NCI-H345 treated with DMSO at 0.1 percent for 48 hours (cell line): ENCODE measurements at regions not wholly inside any gene's neighbourhood (a gene's known extent, or its start where the extent isn't known, plus 50 kb on each side); places are given as distances from the start of the nearest gene placed in this dataset.
A peak's percentile ranks its signal among the peaks of the same experiment; 100 is the strongest.

Experiments
- DNase-seq: peaks from one replicate; lab custom pipeline; 2025; ENCODE audit not compliant: unreplicated experiment; lab: John Stamatoyannopoulos, UW

- DNase-seq, result no peak
Observed at GRCh38 chr2:42864222-42864621, 71.8 kb upstream of the HAAO start.

- DNase-seq, result no peak
Observed at GRCh38 chr2:42863751-42864150, 71.4 kb upstream of the HAAO start.

- DNase-seq, result no peak
Observed at GRCh38 chr2:42863320-42863719, 70.9 kb upstream of the HAAO start.

GRCh38 chr2:42862669-42863185 lies 70.3 kb upstream of the HAAO start:
- no peak for DNase-seq

- no peak for DNase-seq
Observed at GRCh38 chr2:42861321-42861720, 68.9 kb upstream of the HAAO start.

- DNase-seq, result no peak
Observed at GRCh38 chr2:42860319-42861094, 68.1 kb upstream of the HAAO start.

- no peak for DNase-seq
Observed at GRCh38 chr2:42859791-42860190, 67.4 kb upstream of the HAAO start.

GRCh38 chr2:42859006-42859552 lies 66.7 kb upstream of the HAAO start:
- peak; percentile 15 for DNase-seq

GRCh38 chr2:42858140-42859005 lies 66.0 kb upstream of the HAAO start:
- no peak for DNase-seq

- DNase-seq, result no peak
Observed at GRCh38 chr2:42856891-42857632, 64.7 kb upstream of the HAAO start.

- DNase-seq, result no peak
Observed at GRCh38 chr2:42856106-42856860, 63.9 kb upstream of the HAAO start.

GRCh38 chr2:42855221-42855970 lies 63.0 kb upstream of the HAAO start:
- no peak for DNase-seq

- DNase-seq, result no peak
Observed at GRCh38 chr2:42854207-42854818, 61.9 kb upstream of the HAAO start.

- no peak for DNase-seq
Observed at GRCh38 chr2:42853549-42854206, 61.3 kb upstream of the HAAO start.

- no peak for DNase-seq
Observed at GRCh38 chr2:42852798-42853197, 60.4 kb upstream of the HAAO start.

GRCh38 chr2:42851740-42852250 lies 59.4 kb upstream of the HAAO start:
- DNase-seq, result no peak

GRCh38 chr2:42851186-42851585 lies 58.8 kb upstream of the HAAO start:
- DNase-seq, result no peak

GRCh38 chr2:42850016-42850805 lies 57.8 kb upstream of the HAAO start:
- no peak for DNase-seq
